Hepatocyte (in vitro differentiated cells): ENCODE measurements at regions not wholly inside any gene's neighbourhood (a gene's known extent, or its start where the extent isn't known, plus 50 kb on each side); places are given as distances from the start of the nearest gene placed in this dataset.

ENCODE experiments used
- CTCF ChIP-seq: fragments of 200-600 bp; sonication (generic); IDR thresholded peaks from 2 replicates; pipeline ENCODE4 v1.5.1; 2016; ENCODE audit warnings: antibody characterized with exemption, mild to moderate bottlenecking; ENCODE audit not compliant: poor library complexity
- EZH2 ChIP-seq: fragments of 200-600 bp; sonication (generic); IDR thresholded peaks from 2 replicates; pipeline ENCODE4 v1.6.1; 2016; ENCODE audit warnings: antibody characterized with exemption, mild to moderate bottlenecking, borderline replicate concordance
- EZH2phosphoT487 ChIP-seq: fragments of 200-600 bp; sonication (generic); IDR thresholded peaks from one replicate; pipeline ENCODE4 v1.6.1; 2018; ENCODE audit warnings: antibody characterized with exemption, mild to moderate bottlenecking, low read depth, moderate library complexity; ENCODE audit not compliant: unreplicated experiment, severe bottlenecking

GRCh38 chr12:28099871-28100270 lies 90.4 kb upstream of the CCDC91 start:
- TF ChIP-seq CTCF = no peak
- TF ChIP-seq EZH2 = no peak
- no peak for TF ChIP-seq EZH2phosphoT487
